ENCODE measurements at regions not wholly inside any gene's neighbourhood (a gene's known extent, or its start where the extent isn't known, plus 50 kb on each side); places are given as distances from the start of the nearest gene placed in this dataset.

GRCh38 chr2:71781695-71782228 lies 328.4 kb downstream of the DYSF start:
- DNase-seq (ENCODE audit: extremely low read depth, low read depth) = no peak
- TF ChIP-seq CTCF (IDR thresholded peaks at IDR 0.05; ENCODE audit: low read depth, low read length) = no peak

- DNase-seq (ENCODE audit: extremely low read depth, low read depth) = no peak
- no peak for TF ChIP-seq CTCF (IDR thresholded peaks at IDR 0.05; ENCODE audit: low read depth, low read length)
These were observed 326.8 kb downstream of the DYSF start for GRCh38 chr2:71780162-71780561.

GRCh38 chr2:71779774-71780105 lies 326.4 kb downstream of the DYSF start:
- no peak for DNase-seq (ENCODE audit: extremely low read depth, low read depth)
- no peak for TF ChIP-seq CTCF (IDR thresholded peaks at IDR 0.05; ENCODE audit: low read depth, low read length)

- DNase-seq (ENCODE audit: extremely low read depth, low read depth) = no peak
These were observed 325.8 kb downstream of the DYSF start for GRCh38 chr2:71778936-71779773.

GRCh38 chr2:71778514-71778913 lies 325.2 kb downstream of the DYSF start:
- TF ChIP-seq CTCF (IDR thresholded peaks at IDR 0.05; ENCODE audit: low read depth, low read length) = no peak
- DNase-seq (ENCODE audit: extremely low read depth, low read depth) = no peak

More at GRCh38 chr2:71778936-71779773, 325.8 kb downstream of the DYSF start:
- TF ChIP-seq CTCF (IDR thresholded peaks at IDR 0.05; ENCODE audit: low read depth, low read length) = no peak; the same call in 1 of the 2 replicates

GRCh38 chr2:71777946-71778345 lies 324.6 kb downstream of the DYSF start:
- no peak for DNase-seq (ENCODE audit: extremely low read depth, low read depth)
- TF ChIP-seq CTCF (IDR thresholded peaks at IDR 0.05; ENCODE audit: low read depth, low read length) = no peak

GRCh38 chr2:71776227-71776626 lies 322.9 kb downstream of the DYSF start:
- DNase-seq (ENCODE audit: extremely low read depth, low read depth) = no peak
- TF ChIP-seq CTCF (IDR thresholded peaks at IDR 0.05; ENCODE audit: low read depth, low read length) = no peak

Data from AG09319 (cell line).